ENCODE measurements at regions not wholly inside any gene's neighbourhood (a gene's known extent, or its start where the extent isn't known, plus 50 kb on each side); places are given as distances from the start of the nearest gene placed in this dataset.
"Not testable (repeated sequence)": the region's sequence is repeated elsewhere in the genome, so short reads cannot be mapped to it uniquely, and the experiment has no call there.

DNA sequence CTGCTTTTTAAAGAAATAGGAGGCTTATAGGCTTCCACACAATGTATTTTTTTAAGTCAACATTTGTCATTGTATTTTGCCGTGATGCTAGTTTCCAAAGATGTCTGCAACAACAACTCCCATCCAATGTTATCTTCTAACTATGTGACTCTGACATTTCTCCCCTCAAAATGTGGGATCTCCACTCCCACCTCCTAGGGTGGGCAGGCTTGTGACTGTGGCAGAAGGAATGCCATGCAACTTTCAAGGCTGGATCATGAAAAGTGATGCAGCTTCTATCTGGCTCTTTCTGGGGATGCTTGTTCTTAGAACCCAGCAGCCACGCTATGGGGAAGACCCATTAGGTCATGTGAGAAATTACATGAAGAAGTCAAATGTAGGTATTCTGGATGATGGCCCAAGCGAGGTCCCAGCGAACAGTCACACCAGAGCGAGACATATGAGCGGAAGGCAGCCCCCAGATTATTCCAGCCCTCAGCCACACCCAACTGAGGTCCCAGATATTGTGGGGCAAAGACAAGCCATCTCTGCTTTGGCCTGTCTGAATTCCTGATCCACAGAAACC is 124.3 kb downstream of the BDH1 start:
- DNase-seq (ENCODE audit: low read depth in 2 of 3, low spot score in 1 of 3): no peak

DNA sequence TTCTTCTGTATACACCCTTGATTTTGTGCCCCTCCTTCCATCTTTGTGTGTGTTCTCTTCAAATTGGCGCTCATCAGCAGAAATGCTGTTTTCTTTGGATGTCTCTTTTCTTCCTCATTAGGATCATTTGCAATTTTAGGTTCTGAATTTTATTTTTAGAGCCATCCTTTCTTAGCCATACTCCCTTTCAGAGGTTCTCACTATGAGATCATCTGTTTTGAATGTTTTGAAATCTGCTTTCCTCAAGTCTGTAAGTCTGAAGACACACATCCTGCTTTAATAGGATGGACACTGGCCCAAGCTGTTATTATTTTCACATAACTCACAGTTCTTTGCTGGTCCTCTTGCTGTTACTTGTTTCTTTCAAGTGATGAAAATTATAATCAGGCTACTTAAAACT is 124.8 kb downstream of the BDH1 start:
- DNase-seq (ENCODE audit: low read depth in 2 of 3, low spot score in 1 of 3): no peak

GRCh38 chr3:197430502-197430901 is 125.3 kb downstream of the BDH1 start:
- DNase-seq (ENCODE audit: low read depth in 2 of 3, low spot score in 1 of 3): no peak

- DNase-seq (ENCODE audit: low read depth in 2 of 3, low spot score in 1 of 3): no peak
Measured at GRCh38 chr3:197428952-197429351, 126.8 kb downstream of the BDH1 start.

GRCh38 chr3:197428117-197428801 is 127.5 kb downstream of the BDH1 start:
- peak; percentile 47 to 63 (median 55) for DNase-seq (ENCODE audit: low read depth in 2 of 3, low spot score in 1 of 3)

GRCh38 chr3:197427021-197427420 is 128.6 kb upstream of the DLG1 start:
- no peak for DNase-seq (ENCODE audit: low read depth in 2 of 3, low spot score in 1 of 3)

DNA sequence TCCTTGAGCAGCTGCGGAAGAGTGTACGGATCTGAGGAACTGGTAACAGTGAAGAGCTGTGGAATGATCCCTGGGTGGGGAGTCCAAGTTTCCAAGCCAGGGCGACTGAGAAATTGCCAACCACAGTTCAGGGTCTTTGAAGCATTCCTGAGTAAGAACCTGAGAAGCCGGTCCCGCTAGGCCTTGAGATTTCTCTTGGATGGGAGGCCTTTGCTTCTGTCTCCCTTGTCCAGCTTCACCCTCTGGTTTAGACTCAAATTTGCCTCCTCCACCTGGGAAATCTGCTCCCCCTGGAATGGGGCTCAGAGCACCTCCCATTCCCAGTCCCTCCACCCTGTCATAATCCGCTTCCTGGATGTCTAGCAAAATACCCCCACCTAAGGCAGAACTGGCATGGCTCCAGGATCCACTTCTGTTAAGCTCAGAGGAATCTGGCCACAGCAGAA is 127.7 kb upstream of the DLG1 start:
- no peak for DNase-seq (ENCODE audit: low read depth in 2 of 3, low spot score in 1 of 3)

DNA sequence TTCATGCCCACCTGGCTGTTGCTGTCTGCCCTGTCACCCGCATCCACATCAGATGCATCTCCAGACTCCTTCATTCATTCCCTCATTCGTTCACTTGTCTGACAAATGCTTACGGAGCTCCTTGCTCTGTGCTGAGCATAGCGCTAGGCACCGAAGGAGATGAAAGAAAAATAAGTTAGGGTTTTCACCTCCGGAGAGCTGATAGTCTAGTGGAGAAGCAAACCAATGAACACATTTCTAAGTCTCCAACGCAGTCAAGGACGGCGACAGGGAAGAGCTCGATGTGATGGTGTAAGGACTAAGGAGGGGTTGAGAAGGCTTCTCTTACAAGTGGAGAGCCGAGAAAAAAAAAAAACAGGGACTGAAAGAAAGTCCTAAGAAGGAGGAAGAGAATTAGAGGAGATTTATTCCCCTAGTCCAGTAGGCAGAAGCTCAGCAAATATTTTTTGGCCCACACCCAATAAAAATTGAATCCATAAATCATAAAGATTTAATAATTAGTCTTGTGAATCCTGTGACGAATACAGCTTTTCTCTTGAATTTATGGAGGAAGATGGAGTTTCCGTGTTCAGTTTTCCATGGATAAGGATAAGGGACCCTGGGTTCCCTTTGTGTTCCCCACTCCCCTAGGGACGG is 127.2 kb upstream of the DLG1 start:
- no peak for DNase-seq (ENCODE audit: low read depth in 2 of 3, low spot score in 1 of 3)

- DNase-seq (ENCODE audit: low read depth in 2 of 3, low spot score in 1 of 3): no peak
Measured at GRCh38 chr3:197424674-197425484, 126.5 kb upstream of the DLG1 start.

DNA sequence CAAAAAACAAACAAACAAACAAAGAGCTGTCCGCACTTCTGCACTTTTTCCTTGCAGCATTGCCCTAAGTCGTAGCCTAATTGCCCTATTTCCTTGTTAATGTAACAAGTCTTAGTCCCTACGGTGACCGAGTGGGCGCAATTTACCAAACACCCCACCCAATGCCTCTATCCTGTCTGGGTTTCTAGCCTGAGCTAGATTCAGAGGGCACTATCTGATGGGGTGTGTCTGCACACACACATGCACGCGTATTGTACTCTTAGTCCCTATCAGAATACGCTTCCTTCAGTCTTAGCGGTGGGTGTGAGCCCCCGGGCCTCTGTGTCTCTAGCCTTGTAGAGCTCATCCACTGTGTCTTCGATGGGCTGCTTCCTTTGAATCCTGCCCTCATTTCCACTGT is 125.9 kb upstream of the DLG1 start:
- no peak for DNase-seq (ENCODE audit: low read depth in 2 of 3, low spot score in 1 of 3)

DNA sequence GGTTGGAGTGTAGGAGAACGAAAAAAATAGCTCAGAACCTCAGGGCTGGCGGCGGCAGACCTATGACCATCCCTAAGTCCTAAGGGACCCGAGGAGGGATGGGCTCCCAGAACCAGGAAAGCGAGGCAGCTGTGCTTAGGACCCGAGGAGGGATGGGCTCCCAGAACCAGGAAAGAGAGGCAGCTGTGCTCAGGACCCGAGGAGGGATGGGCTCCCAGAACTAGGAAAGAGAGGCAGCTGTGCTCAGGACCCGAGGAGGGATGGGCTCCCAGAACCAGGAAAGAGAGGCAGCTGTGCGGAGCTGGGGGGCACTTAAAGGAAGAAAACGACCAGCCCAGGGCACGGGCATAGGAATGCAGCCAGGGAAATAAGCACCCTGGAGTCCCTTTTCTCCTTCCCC is 125.0 kb upstream of the DLG1 start:
- DNase-seq (ENCODE audit: low read depth in 2 of 3, low spot score in 1 of 3): no peak

DNA sequence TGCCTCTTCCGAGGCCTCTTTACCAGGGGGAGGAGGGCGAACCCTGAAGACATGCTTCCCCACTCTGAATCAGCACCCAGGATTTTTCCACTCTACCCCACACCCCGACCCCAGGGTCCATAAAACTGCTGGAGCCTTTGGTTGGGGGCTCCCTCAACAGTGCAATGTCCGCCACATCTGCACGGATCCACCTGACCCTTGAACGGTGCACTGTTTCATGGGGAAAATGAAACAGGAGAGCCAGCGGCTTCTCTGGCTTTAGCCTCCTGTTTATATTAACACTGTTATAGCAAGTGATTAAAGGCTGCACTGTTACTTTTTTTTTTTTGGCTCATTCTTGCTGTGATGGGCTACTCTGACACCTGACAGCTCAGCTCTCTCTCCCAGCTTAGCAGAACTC is 124.1 kb upstream of the DLG1 start:
- DNase-seq (ENCODE audit: low read depth in 2 of 3, low spot score in 1 of 3): no peak

GRCh38 chr3:197421021-197421420 is 122.6 kb upstream of the DLG1 start:
- DNase-seq (ENCODE audit: low read depth in 2 of 3, low spot score in 1 of 3): no peak

DNA sequence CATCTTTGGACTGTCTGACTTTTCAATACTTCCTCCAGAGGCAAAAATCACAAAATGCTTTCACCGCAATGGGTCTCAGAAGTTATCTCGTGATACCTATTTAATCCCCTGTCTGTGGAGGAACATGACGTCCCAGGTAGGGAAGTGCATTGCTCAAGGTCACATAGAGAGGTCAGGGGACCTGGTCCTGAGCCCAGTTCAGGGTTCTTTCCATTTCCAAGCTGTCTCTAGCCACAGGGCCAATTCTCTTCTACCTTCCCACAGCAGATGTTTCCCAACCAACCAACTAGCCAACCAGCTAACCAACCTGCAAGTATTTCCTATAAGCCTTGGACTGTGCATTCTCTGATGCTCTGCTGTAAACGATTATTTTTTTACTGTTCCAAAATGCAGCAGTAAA is 122.2 kb upstream of the DLG1 start:
- no peak for DNase-seq (ENCODE audit: low read depth in 2 of 3, low spot score in 1 of 3)

DNA sequence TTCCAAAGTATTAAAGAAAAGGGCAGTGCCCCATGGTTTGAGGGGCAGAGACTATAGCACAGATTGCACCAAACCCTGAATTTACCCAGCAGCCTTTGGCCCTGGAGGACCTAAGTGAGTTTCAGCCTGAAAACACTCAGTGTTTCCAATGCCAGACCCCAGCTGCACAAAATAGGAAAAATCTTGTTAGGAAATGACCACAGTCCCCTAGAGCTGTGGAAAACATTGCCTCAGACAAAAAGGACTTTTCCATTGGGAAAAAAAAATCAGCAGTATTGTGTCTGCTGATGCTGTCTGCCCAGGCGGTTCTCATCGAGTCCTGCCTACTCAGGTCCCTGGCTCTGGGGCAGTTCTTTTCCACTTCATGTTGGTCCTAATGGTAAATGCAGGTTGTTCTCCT is 121.7 kb upstream of the DLG1 start:
- DNase-seq (ENCODE audit: low read depth in 2 of 3, low spot score in 1 of 3): no peak

DNA sequence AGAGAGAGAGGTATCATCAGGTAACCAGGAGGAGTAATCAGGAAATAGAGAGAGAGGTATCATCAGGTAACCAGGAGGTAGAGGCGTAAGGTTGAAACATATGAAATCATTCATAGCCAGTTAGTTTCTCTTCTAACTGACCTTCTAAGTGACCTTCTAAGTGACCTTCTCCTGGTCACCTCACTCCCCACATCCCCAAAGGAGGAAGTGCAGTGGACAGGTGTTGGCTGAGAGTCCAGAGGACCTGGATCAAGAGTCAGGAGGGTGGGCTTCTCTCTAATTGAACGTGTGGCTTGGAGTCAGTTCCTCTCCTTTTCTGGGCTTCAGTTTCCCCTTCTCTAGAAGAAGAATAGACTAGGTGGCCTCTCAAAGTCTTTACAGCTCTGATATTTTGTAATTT is 121.3 kb upstream of the DLG1 start:
- DNase-seq (ENCODE audit: low read depth in 2 of 3, low spot score in 1 of 3): no peak

DNA sequence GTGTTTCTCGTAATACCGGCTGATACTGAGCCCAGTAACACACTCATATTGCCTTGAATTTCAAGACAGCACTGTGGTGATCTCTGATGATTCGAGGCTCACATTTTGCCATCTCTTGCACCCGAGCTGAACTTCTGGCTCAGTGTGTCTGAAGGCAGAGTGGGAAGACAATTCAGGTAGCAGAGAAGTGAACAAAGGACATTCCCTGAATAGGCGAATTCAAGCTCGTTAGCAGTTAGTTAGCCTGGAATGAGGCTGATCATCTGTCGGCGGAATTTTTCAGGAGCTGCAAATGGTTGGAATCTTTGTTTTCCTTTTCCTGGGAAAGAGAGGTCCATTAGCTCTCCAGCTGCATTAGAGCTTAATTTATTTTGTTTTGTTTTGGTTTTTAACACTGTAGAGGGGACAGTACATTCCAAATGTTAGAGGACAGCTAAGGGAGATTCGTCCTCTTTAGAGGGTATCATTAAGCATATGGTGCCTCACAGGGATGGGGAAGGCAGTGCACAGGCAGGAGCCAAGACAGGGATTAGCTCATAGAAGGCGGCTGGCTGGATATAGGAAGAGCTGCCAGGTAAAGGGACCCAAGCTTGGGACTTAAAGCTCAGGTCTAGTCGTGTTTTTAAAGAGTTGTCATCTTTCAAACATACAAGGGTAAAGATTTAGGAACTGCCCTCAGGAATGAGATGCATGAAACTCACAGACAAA is 119.7 kb upstream of the DLG1 start:
- DNase-seq (ENCODE audit: low read depth in 2 of 3, low spot score in 1 of 3): no peak

DNA sequence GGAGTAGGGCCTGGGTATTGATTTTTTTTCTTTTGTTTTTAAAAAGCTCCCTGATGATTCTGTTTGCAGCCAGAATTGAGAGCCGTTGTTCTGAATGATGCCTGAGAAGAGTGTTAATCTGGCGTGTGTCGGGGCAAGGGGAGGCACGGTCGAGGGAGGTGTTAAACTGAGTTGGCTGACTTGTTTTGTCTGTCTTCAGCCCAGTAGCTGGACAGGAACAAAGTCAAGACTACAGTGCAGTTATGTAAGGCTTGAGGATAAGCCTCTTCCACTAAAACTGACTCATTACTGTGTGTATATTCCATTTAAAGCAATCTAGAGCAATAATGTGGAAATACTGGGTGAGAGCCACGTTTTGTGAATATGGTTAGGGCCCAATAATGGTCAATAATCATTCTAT is 119.0 kb upstream of the DLG1 start:
- no peak for DNase-seq (ENCODE audit: low read depth in 2 of 3, low spot score in 1 of 3)

- not testable (repeated sequence) for DNase-seq (ENCODE audit: low read depth in 2 of 3, low spot score in 1 of 3)
Measured at GRCh38 chr3:197411899-197412298, 113.5 kb upstream of the DLG1 start.

GRCh38 chr3:197410170-197410569 is 111.8 kb upstream of the DLG1 start:
- DNase-seq (ENCODE audit: low read depth in 2 of 3, low spot score in 1 of 3): not testable (repeated sequence)

All from stimulated activated CD4-positive, alpha-beta T cell treated with anti-CD3 and anti-CD28 coated beads, Interleukin-12 subunit alpha, Interleukin-12 subunit beta, amount 100 ng/mL, for 48 hours (primary cell).